ENCODE measurements at regions not wholly inside any gene's neighbourhood (a gene's known extent, or its start where the extent isn't known, plus 50 kb on each side); places are given as distances from the start of the nearest gene placed in this dataset.

DNA sequence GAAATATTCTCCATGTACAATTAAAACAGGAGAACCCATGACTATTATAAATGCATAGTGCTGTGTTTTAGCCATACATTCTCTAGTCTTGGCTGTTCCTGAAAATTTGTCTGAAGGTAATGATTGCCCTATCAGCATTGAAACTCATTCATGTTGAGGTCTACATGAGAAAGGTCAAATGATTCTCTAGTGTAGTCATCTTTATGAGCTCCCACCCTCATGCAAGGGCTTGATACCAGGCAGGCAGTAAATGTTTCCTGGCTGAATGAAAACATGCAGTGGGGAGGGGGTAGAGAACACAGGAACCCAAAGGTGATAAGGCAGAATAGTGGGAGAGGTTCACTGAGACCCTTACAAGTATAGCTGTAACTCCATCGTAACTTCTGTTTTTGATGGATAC, 424.3 kb downstream of the COG6 start:
- no peak for TF ChIP-seq POLR2A (IDR thresholded peaks at IDR 0.05; ENCODE audit: low read length)
- no peak for TF ChIP-seq GATA1 (IDR thresholded peaks at IDR 0.05; ENCODE audit: low read depth, low read length)

Data from erythroblast (primary cell).